ENCODE measurements at regions not wholly inside any gene's neighbourhood (a gene's known extent, or its start where the extent isn't known, plus 50 kb on each side); places are given as distances from the start of the nearest gene placed in this dataset.

DNA sequence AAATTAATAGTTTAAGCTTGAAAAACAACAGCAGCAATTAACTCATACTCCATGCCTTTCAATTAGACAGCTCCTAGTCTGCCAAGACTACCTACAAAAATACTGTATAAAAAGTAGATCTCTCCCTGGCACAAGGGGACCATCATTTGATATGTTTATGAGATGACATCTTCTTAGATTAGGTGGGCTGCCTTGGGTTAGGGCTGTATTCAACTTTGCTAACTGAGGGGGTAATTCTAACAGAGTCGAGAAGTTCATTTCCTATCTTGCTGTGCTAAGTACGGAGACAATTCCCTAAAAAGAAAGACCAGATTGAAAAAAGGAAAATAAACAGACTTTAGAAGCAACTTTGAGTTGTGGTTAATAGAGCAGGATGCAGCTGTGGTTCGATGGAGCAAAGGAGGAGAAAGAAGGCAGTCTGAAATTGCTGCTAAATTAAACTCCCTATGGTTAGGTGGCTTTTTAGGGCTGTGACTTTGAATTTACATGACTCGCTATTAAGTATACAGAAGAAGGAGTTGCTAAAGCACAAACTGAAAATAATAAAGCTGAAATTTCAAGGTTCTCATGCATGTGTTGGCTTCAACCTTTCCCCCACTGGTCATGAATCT lies 75.4 kb downstream of the CDC7 start:
- H3K9me3 ChIP-seq (ENCODE audit: control insufficient read depth, insufficient read depth, low read depth, low read length), result no peaks in the 10 kb centered on the region
- BruUV-seq (replicated peaks), result no TSS peak
- H3K4me1 ChIP-seq (ENCODE audit: control insufficient read depth, insufficient read depth, low read length), result no peaks in the 10 kb centered on the region
- DNase-seq (ENCODE audit: low read depth, low spot score), result no peak
- TF ChIP-seq POLR2AphosphoS5 (IDR thresholded peaks at IDR 0.05; ENCODE audit: low read depth, low read length) (no peak), TCF7L2 (IDR thresholded peaks at IDR 0.05; ENCODE audit: low read depth, low read length) (no peak), SIN3A (IDR thresholded peaks at IDR 0.05; ENCODE audit: borderline replicate concordance, insufficient read depth, low read depth, low read length) (no peak)
- TF ChIP-seq, protein P1, sequence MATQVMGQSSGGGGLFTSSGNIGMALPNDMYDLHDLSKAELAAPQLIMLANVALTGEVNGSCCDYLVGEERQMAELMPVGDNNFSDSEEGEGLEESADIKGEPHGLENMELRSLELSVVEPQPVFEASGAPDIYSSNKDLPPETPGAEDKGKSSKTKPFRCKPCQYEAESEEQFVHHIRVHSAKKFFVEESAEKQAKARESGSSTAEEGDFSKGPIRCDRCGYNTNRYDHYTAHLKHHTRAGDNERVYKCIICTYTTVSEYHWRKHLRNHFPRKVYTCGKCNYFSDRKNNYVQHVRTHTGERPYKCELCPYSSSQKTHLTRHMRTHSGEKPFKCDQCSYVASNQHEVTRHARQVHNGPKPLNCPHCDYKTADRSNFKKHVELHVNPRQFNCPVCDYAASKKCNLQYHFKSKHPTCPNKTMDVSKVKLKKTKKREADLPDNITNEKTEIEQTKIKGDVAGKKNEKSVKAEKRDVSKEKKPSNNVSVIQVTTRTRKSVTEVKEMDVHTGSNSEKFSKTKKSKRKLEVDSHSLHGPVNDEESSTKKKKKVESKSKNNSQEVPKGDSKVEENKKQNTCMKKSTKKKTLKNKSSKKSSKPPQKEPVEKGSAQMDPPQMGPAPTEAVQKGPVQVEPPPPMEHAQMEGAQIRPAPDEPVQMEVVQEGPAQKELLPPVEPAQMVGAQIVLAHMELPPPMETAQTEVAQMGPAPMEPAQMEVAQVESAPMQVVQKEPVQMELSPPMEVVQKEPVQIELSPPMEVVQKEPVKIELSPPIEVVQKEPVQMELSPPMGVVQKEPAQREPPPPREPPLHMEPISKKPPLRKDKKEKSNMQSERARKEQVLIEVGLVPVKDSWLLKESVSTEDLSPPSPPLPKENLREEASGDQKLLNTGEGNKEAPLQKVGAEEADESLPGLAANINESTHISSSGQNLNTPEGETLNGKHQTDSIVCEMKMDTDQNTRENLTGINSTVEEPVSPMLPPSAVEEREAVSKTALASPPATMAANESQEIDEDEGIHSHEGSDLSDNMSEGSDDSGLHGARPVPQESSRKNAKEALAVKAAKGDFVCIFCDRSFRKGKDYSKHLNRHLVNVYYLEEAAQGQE (IDR thresholded peaks at IDR 0.05; ENCODE audit: insufficient read depth in 1 of 2, low read depth in 2 of 2, low read length in 1 of 2), result no peak
- TF ChIP-seq, protein P2, sequence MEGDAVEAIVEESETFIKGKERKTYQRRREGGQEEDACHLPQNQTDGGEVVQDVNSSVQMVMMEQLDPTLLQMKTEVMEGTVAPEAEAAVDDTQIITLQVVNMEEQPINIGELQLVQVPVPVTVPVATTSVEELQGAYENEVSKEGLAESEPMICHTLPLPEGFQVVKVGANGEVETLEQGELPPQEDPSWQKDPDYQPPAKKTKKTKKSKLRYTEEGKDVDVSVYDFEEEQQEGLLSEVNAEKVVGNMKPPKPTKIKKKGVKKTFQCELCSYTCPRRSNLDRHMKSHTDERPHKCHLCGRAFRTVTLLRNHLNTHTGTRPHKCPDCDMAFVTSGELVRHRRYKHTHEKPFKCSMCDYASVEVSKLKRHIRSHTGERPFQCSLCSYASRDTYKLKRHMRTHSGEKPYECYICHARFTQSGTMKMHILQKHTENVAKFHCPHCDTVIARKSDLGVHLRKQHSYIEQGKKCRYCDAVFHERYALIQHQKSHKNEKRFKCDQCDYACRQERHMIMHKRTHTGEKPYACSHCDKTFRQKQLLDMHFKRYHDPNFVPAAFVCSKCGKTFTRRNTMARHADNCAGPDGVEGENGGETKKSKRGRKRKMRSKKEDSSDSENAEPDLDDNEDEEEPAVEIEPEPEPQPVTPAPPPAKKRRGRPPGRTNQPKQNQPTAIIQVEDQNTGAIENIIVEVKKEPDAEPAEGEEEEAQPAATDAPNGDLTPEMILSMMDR (IDR thresholded peaks at IDR 0.05), result no peak
- ChIA-PET POLR2A (no interaction called here), CTCF (no interaction called here)
- in situ Hi-C loops (cut with HindIII; ENCODE audit: low pct_unique_long_range_greater_than_20kb, low sequenced_read_pairs), result no loop called here
- no peak overlapping the region for H3K27ac ChIP-seq (ENCODE audit: low read length)
- no peak for ATAC-seq
- no peaks in the 10 kb centered on the region for H3K36me3 ChIP-seq (ENCODE audit: control insufficient read depth, insufficient read depth, low read length)
- H3K4me3 ChIP-seq (ENCODE audit: low read depth in 2 of 2, low read length in 2 of 2), result no peak overlapping the region
- H3K27me3 ChIP-seq (ENCODE audit: control insufficient read depth, insufficient read depth, low read length), result no peaks in the 10 kb centered on the region
- intact Hi-C loops (cut with micrococcal nuclease; ENCODE audit: unreplicated experiment), result loop anchor here (10.0 kb wide), 1 partner anchor 61 kb away; no protein-coding TSS in a partner anchor

DNA sequence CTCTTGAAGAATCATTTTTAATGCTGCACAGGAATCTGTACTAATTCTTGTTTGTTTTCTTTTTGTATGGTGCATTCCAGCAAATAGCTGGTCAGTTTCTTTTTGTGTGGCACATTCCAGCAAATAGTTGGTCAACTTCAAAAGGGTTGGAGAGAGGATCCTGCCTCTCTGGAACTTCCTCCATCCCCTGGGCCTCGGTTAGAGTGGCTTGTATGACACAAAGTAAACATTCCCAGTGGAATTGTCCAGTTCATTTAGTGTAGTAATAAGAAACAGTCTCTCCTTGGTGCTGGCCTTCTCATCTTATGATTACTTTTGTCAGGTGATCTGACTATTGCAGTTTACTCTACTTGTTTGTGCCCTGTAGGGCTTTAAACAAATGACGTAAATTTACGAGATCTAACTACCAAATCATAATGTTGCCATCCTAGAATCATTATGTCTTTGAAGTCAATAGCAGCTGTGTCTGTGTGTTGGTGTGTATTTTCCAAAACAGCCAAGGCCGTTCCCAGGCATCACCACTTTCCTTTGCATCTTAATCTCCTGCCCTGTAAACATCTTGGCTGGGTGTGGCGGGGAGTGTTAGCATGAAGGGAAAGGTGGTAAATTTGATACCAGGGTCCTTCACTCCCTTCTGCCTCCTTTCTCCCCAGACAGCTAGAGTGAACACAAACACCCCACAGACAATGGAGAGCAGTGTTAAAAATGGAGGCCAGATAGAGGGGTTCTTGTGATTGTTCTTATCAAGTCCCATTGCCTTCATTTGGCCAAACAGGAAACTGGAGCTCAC lies 77.9 kb downstream of the CDC7 start:
- POLR2A ChIA-PET, result no interaction called here
- no peaks in the 10 kb centered on the region for H3K4me1 ChIP-seq (ENCODE audit: control insufficient read depth, insufficient read depth, low read length)
- TF ChIP-seq, protein P2 (IDR thresholded peaks at IDR 0.05), result no peak
- TF ChIP-seq SIN3A (IDR thresholded peaks at IDR 0.05; ENCODE audit: borderline replicate concordance, insufficient read depth, low read depth, low read length) (no peak), TCF7L2 (IDR thresholded peaks at IDR 0.05; ENCODE audit: low read depth, low read length) (no peak), POLR2AphosphoS5 (IDR thresholded peaks at IDR 0.05; ENCODE audit: low read depth, low read length) (no peak)
- TF ChIP-seq, protein P1 (IDR thresholded peaks at IDR 0.05; ENCODE audit: insufficient read depth in 1 of 2, low read depth in 2 of 2, low read length in 1 of 2), result no peak
- H3K9me3 ChIP-seq (ENCODE audit: control insufficient read depth, insufficient read depth, low read depth, low read length), result no peaks in the 10 kb centered on the region
- no peak overlapping the region for H3K4me3 ChIP-seq (ENCODE audit: low read depth in 2 of 2, low read length in 2 of 2)
- H3K27me3 ChIP-seq (ENCODE audit: control insufficient read depth, insufficient read depth, low read length), result no peaks in the 10 kb centered on the region
- DNase-seq (ENCODE audit: low read depth, low spot score) (no peak), ATAC-seq (no peak)
- intact Hi-C loops (cut with micrococcal nuclease; ENCODE audit: unreplicated experiment) (loop anchor here (10.0 kb wide), 1 partner anchor 64 kb away; no protein-coding TSS in a partner anchor), in situ Hi-C loops (cut with HindIII; ENCODE audit: low pct_unique_long_range_greater_than_20kb, low sequenced_read_pairs) (no loop called here)
- BruUV-seq (replicated peaks), result no TSS peak
- H3K27ac ChIP-seq (ENCODE audit: low read length), result no peak overlapping the region
- CTCF ChIA-PET, result no interaction called here
- H3K36me3 ChIP-seq (ENCODE audit: control insufficient read depth, insufficient read depth, low read length), result no peaks in the 10 kb centered on the region

All from Panc1 (cell line).